ENCODE measurements at regions not wholly inside any gene's neighbourhood (a gene's known extent, or its start where the extent isn't known, plus 50 kb on each side); places are given as distances from the start of the nearest gene placed in this dataset.
A peak's percentile ranks its signal among the peaks of the same experiment; 100 is the strongest.

GRCh38 chr2:226158940-226159339 lies 640.7 kb downstream of the IRS1 start:
- ATAC-seq: no peak

- no peak for ATAC-seq
These were observed 641.4 kb downstream of the IRS1 start for GRCh38 chr2:226158229-226158628.

GRCh38 chr2:226155093-226155875 lies 644.3 kb downstream of the IRS1 start:
- no peak for ATAC-seq

- ATAC-seq: no peak
These were observed 645.0 kb downstream of the IRS1 start for GRCh38 chr2:226154610-226155009.

GRCh38 chr2:226153553-226153952 lies 646.1 kb downstream of the IRS1 start:
- no peak for ATAC-seq

GRCh38 chr2:226151157-226151556 lies 648.5 kb downstream of the IRS1 start:
- no peak for ATAC-seq

- no peak for ATAC-seq
These were observed 656.5 kb downstream of the IRS1 start for GRCh38 chr2:226143091-226143490.

GRCh38 chr2:226142463-226142862 lies 657.2 kb downstream of the IRS1 start:
- ATAC-seq: no peak

GRCh38 chr2:226140594-226140993 lies 659.0 kb downstream of the IRS1 start:
- ATAC-seq: no peak

GRCh38 chr2:226139759-226140158 lies 659.9 kb downstream of the IRS1 start:
- ATAC-seq: no peak

GRCh38 chr2:226137201-226137811 lies 662.3 kb downstream of the IRS1 start:
- peak; percentile 71 for ATAC-seq

GRCh38 chr2:226136739-226137138 lies 662.9 kb downstream of the IRS1 start:
- ATAC-seq: peak; percentile 54

GRCh38 chr2:226135861-226136548 lies 663.6 kb downstream of the IRS1 start:
- ATAC-seq: no peak

GRCh38 chr2:226132323-226133215 lies 667.1 kb downstream of the IRS1 start:
- ATAC-seq: no peak

- ATAC-seq: peak; percentile 74
These were observed 668.3 kb downstream of the IRS1 start for GRCh38 chr2:226131299-226131784.

GRCh38 chr2:226130192-226130591 lies 669.4 kb downstream of the IRS1 start:
- no peak for ATAC-seq

GRCh38 chr2:226127682-226128081 lies 671.9 kb downstream of the IRS1 start:
- ATAC-seq: no peak

GRCh38 chr2:226126104-226126503 lies 673.5 kb downstream of the IRS1 start:
- ATAC-seq: no peak

GRCh38 chr2:226125176-226125883 lies 674.3 kb downstream of the IRS1 start:
- no peak for ATAC-seq

GRCh38 chr2:226124548-226125011 lies 675.0 kb downstream of the IRS1 start:
- no peak for ATAC-seq

- ATAC-seq: no peak
These were observed 676.3 kb downstream of the IRS1 start for GRCh38 chr2:226123300-226123699.

GRCh38 chr2:226122041-226122440 lies 677.6 kb downstream of the IRS1 start:
- no peak for ATAC-seq

Measured in esophagus mucosa (tissue), 1 donor.